Heart left ventricle (tissue), 13 donors: ENCODE measurements at regions not wholly inside any gene's neighbourhood (a gene's known extent, or its start where the extent isn't known, plus 50 kb on each side); places are given as distances from the start of the nearest gene placed in this dataset.

Experiments used
- POLR2A ChIP-seq, 2 donors: fragments of 450-650 bp; IDR thresholded peaks; one replicate each; pipeline ENCODE4 v1.6.1; 2017; ENCODE audit warnings: antibody characterized with exemption in 2 of 2, mild to moderate bottlenecking in 2 of 2, moderate library complexity in 2 of 2
- TF ChIP-seq, protein P1 (sequence below), 12 donors: fragments of 200-600 bp; sonication (generic) in 4 of 12; IDR thresholded peaks; one replicate each; pipeline versions ENCODE4 v1.5.0 to v1.8.0; 2018 to 2022; ENCODE audit warnings: antibody characterized with exemption in 12 of 12, mild to moderate bottlenecking in 5 of 12
- donor health status: ischemic (EF 13 %, LVEDD 7.1; RV severe dilation, severe dysfunction).
- donor health status: DM: no; HTN: yes; CAD: no.
- donor health status: DM: no; HTN: no; CAD: no.
- donor health status: ischemic (EF 25% LVEDD 6.9; RV normal size, moderate dysfunction).
- donor health status: ischemic (EF 25% LVEDD 5.7; RV mildly dilated, moderate dysfunction).
- donor health status: ischemic (EF 35%, LVEDD 5.7; RV mildly dilated, moderate dysfunction).
- donor health status: nonischemic (EF 11% LVEDD 7.7; RV severe dilation, severe dysfunction).
- donor health status: DM: yes; HTN: yes; CAD: no.
- donor health status: PGD.
- donor health status: ischemic (EF 29% LVEDD 5.4; RV normal size, mild dysfunction).
- donor health status: nonischemic (EF 23%, LVEDD 6.1; RV moderate dilation, normal function).

DNA sequence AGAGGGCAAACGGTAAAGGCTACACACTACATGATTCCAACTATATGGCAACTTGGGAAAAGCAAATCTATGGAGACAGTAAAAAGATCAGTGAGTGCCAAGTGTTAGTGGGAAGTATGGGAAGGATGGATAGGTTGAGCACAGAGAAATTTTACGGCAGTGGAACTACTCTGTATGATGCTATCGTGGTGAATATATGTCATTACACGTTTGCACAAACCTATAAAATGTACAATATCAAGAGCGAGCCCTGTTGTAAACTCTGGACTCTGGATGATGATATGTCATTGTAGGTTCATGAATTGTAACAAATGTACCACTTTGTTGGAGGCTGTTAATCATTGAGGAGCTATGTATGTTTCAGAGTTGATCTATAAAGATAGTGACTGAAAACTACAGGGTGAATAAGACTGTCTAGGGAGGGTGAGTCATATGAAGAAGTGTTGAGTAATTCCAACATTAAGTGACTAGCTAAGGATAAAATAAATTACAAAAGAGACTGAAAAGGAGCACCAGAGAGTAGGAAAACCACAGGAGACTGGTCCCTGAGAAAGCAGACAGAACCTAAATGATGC lies 349.2 kb upstream of the LMO3 start:
- TF ChIP-seq POLR2A (IDR thresholded peaks at IDR 0.05), result no peak
- TF ChIP-seq, protein P1, sequence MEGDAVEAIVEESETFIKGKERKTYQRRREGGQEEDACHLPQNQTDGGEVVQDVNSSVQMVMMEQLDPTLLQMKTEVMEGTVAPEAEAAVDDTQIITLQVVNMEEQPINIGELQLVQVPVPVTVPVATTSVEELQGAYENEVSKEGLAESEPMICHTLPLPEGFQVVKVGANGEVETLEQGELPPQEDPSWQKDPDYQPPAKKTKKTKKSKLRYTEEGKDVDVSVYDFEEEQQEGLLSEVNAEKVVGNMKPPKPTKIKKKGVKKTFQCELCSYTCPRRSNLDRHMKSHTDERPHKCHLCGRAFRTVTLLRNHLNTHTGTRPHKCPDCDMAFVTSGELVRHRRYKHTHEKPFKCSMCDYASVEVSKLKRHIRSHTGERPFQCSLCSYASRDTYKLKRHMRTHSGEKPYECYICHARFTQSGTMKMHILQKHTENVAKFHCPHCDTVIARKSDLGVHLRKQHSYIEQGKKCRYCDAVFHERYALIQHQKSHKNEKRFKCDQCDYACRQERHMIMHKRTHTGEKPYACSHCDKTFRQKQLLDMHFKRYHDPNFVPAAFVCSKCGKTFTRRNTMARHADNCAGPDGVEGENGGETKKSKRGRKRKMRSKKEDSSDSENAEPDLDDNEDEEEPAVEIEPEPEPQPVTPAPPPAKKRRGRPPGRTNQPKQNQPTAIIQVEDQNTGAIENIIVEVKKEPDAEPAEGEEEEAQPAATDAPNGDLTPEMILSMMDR (IDR thresholded peaks at IDR 0.05), result no peak
